ENCODE measurements at regions not wholly inside any gene's neighbourhood (a gene's known extent, or its start where the extent isn't known, plus 50 kb on each side); places are given as distances from the start of the nearest gene placed in this dataset.

DNA sequence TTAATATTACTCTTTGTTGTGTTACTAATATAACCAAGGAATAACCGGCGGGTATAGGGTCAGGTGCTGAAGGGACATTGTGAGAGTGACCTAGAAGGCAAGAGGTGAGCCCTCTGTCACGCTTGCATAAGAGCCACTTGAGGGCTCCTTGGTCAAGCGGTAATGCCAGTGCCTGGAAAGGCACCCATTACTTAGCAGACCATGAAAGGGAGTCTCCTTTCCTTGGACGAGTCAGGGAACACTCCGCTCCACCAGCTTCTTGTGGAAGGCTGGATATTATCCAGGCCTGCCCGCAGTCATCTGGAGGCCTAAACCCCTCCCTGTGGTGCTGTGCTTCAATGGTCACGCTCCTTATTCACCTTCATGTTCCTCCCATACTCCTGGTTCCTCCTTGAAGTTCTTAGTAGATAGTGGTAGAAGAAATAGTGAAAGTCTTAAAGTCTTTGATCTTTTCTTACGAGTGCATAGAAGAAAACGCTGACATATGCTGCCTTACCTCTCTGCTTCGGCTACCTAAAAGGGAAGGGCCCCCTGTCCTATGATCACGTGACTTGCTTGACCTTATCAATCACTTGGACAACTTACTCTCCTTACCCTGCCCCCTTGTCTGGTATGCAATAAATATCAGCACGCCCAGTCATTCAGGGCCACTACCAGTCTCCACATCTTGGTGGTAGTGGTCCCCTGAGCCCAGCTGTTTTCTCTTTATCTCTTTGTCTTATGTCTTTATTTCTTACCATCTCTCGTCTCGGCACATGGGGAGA, 59.6 kb upstream of the DMRTB1 start:
- peak in 1 of 2 experiments; percentile 6 for DNase-seq

DNA sequence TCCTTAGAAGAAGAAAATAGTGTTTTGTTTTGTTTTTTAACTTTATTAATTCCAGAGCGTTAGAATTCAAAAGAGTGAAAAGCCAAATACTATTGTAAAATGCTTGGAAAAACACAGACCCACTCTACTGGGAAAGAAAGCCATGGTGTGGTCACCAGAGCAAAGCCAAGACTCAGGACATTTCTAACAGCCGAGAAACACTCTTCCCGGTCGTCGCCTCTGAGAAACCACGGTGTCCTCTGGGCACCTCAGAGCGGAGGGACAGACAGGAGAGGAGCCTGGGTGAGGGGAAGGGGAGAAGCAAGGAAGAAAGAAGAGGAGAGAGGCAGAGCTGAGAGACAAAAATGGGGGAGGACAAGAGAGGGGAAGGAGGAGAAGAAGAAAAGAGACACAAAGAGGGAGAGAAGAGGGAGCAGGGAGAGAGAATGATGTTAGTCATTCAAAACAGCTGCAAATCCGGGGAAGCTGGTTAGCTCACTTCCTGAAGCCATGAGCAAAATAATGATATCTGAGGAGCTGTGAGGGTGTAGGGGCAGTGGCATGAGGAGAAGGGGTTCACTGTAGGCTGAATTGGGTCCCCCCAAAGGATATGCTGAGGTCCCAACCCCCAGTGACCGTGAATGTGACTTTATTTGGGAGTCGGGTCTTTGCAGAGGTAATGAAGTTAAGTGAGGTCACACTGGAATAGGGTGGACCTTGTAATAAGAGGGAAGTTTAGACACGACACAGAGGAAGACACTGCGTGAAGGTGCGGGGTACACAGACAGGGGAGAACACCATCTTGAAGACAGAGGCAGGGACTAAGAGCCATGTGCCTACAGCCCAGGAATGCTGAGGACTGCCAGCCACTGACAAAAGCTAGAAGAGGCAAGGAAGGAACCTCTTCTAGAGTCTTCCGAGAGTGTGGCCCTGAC, 58.2 kb upstream of the DMRTB1 start:
- DNase-seq, result peak in 1 of 2 experiments; percentile 4

DNA sequence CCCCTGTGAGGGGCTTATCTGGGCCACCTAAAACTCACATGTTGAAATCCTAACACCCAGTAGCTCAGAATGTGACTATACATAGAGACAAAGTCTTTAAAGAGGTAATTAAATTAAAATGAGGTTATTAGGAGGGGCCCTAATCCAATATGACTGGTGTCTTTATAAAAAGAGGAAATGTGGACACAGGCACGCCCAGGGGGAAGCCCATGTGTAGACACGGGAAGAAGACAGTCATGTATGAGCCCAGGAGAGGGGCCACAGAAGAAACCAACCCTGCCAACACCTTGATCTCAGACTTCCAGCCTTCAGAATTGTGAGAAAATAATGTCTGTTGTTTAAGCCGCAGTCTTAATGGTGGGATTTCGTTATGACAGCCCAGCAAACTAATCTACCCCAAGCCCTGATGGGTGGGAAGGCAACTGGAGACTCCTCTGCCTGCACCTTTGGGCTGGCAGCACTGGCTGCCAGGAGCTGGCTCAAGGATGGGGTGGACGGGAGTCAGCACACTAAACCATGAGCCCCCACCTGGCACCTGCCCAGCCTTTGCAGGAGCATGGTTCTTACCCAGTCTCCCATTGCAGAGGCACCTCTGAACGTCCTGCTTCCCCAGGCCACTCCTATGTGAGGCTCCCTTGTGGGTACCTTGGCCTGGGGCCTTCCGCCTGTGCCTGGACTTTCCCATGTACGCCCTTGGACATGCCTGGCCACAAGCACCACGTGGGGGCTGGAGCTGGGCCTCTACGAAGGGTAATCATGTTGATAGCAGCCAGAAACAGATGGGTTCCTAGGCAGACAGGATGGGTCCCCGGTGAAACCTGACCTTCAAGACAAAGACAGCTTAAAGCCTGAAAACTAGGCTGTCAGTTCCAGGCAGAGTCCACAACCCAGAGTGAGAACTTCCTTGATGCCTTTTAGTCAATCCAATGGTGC, 57.1 kb upstream of the DMRTB1 start:
- no peak for DNase-seq

DNA sequence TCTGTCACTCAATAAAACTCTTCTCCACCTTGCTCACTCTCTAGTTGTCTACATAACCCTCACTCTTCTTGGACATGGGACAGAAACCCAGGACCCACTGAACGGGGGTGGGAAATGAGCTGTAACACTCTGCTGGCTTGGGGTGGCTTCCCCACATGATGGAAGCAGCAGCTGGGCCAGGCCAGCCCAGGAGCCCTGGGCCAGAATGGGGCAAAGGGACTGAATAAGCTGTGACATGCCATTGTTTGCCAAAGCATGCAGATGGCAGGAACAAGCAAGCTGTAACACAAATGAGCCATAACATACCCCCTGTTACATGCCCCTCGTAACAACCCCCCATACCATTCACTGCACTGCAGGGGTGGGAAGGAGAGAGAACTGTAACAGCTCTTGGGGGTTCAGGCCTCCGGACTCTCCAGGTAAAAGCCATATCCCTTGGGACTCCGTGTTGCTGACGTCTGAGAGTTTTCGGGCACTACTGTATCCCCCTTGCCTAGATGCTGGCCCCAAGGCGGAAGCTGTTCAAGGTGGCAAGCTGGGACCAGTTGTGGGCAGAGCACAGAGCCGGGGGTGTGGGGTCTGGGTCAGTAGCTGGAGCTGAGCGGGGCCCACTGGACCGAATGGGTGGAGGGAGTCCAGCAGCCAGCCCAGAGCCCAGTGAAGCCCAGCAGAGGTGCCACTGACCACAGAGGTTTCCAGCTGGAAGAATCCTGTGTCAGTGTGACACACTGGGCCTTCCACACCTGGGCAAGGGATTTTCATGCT, 56.1 kb upstream of the DMRTB1 start:
- DNase-seq, result peak in 1 of 2 experiments; percentile 1

DNA sequence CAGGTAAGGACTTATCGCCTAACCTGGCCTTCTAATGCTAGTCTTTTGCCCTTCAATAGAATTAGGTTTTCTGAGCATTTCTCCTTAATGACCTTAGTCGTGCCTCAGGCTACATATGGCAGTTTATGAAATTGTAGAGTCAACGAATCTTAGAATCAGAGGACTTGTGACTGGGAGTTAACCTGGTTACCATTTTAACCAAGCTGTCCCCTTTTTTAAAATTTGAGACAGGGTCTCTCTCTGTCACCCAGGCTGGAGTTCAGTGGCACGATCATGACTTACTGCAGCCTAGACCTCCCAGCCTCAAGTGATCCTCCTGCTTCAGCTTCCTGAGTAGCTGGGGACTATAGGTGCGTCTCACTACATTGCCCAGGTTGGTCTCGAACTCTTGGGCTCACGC, 53.5 kb upstream of the DMRTB1 start:
- no peak for DNase-seq

DNA sequence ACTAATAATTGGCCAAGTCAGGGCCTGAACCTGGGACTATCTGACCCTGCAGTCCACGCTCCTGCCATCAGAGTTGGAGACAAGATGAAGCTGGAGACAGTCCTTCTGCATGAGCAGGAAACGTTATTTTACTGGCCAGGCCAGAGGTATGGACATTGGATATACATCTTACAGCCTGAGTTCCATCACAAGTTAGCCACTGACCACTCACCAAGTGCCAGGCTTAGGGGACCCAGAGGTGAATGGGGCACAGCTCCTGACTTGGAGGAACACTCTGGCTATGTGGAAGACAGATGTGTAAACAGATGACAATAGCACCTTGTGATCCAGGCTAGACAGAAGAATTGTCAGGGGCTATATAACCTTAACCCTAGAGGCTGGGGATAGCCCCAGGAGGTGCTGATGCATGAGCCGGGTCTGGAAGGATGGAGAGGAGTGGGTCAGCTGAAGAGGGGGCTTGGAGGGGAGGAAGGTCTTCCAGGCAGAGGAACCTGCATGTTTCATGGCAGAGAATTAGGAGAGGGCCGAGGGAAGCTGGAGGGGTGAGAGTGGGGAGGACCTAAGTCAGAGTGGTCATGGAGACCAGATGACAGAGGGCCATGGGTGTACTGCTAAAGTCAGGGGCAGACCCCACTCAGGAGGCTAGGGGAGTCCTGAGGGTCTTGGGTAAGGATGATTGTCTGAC, 52.5 kb upstream of the DMRTB1 start:
- DNase-seq, result no peak

DNA sequence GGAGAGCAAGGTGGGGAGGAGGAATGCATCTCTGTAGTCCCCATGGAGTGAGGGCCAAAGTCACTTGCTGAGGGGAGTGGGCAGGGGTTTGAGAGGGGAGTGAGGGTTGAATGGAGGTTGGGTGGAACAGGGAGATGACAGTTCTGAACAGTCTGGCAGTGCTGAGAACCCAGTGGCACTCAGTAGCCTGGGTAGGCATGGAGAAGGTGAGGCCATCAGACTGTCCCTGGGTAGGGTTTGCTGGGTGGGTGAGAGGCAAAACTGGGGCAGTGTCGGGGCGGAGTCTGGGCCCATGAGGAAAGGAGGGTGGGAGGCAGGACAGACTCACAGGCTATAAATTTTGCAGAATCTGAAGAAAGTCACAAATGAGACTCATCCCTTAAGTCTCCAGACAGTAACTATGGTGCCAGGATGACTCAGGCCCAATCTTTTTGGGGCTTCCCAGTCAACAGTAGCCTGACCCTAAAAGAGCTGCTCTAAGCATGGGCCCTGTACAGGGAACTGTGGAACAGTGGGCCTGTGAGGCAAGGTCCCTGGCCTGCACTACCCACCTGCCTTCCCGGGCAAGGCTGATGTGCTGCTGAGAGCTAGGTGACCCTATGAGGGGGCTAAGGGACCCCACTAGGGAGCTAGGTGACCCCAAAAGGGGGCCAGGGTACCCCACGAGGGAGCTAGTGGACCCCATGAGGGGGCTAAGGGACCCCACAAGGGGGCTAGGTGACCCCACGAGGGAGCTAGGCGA, 51.0 kb upstream of the DMRTB1 start:
- no peak for DNase-seq

DNA sequence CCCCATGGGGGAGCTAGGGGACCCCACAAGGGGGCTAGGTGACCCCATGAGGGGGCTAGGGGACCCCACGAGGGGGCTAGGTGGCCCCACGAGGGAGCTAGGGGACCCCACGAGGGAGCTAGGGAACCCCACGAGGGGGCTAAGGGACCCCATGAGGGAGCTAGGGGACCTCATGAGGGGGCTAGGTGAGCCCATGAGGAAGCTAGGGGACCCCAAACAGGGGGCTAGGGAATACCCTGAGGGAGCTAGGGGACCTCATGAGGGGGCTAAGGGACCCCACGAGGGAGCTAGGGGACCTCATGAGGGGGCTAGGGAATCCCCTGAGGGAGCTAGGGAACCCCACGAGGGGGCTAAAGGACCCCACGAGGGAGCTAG, 50.5 kb upstream of the DMRTB1 start:
- DNase-seq, result no peak

DNA sequence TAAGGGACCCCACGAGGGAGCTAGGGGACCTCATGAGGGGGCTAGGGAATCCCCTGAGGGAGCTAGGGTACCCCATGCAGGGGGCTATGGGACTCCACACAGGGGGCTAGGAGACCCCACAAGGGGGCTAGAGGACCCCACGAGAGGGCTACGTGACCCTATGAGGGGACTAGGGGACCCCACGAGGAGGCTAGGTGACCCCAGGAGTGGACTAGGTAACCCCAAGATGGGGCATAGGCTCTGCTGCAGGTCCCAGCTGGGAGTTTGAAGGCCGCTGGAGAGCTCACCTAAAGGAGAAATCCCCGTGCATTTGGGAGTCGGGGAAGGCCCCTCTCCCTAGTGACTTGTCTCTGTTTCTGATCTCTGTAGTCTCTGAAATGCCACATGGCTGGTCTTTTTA, 50.0 kb upstream of the DMRTB1 start:
- DNase-seq, result no peak

Measured in activated T-cell treated with anti-CD3 and anti-CD28 coated beads, Interleukin-2, amount 50 U/mL, for 48 hours (primary cell).